Ovary (tissue), 7 donors: ENCODE measurements at regions not wholly inside any gene's neighbourhood (a gene's known extent, or its start where the extent isn't known, plus 50 kb on each side); places are given as distances from the start of the nearest gene placed in this dataset.

Source experiments
- DNase-seq, 5 donors: peaks; one replicate each; pipeline ENCODE4 v3.0.0-alpha.2; 2019 to 2020
- H3K27ac ChIP-seq, 2 donors: fragments of 200-600 bp; one replicate each; pipeline versions ENCODE4 v1.5.1 to v1.8.0; 2019 to 2022
- H3K27me3 ChIP-seq: fragments of 200-600 bp; one replicate; pipeline ENCODE4 v1.8.0; 2022
- H3K36me3 ChIP-seq: fragments of 200-600 bp; sonication (generic); one replicate; pipeline ENCODE4 v1.5.1; 2019
- H3K4me1 ChIP-seq: one replicate; pipeline ENCODE4 v1.8.1; 2013; ENCODE audit warnings: mild to moderate bottlenecking, moderate library complexity; ENCODE audit not compliant: insufficient read depth
- H3K4me3 ChIP-seq: fragments of 200-600 bp; sonication (generic); one replicate; pipeline ENCODE4 v1.5.1; 2017
- H3K9me3 ChIP-seq, 2 donors: fragments of 200-600 bp in 1 of 2; sonication (generic) in 1 of 2; one replicate each; pipeline versions ENCODE4 v1.5.1 to v1.8.1; 2013 to 2019; ENCODE audit warnings: mild to moderate bottlenecking in 1 of 2, moderate library complexity in 1 of 2
- CTCF ChIP-seq, 3 donors: fragments of 450-650 bp in 2 of 3; fragments of 200-600 bp in 1 of 3; IDR thresholded peaks; one replicate each; pipeline versions ENCODE4 v1.5.1 to v1.8.0; 2016 to 2022; ENCODE audit warnings: antibody characterized with exemption in 3 of 3, mild to moderate bottlenecking in 1 of 3
- EP300 ChIP-seq: sonication (generic); formaldehyde crosslinking; IDR thresholded peaks from one replicate; pipeline ENCODE4 v1.6.1; 2017; ENCODE audit warnings: antibody characterized with exemption
- POLR2A ChIP-seq: fragments of 450-650 bp; IDR thresholded peaks from one replicate; pipeline ENCODE4 v1.6.1; 2017; ENCODE audit warnings: antibody characterized with exemption, mild to moderate bottlenecking, moderate library complexity
- WGBS, 3 donors: extraction: QIAGEN DNeasy Blood & Tissue Kit in 1 of 3; methylation state at CpG; one replicate each; pipeline versions ENCODE4 v1.1.5 to v1.1.7; 2013 to 2017; 5-methylcytosine and 5-hydroxymethylcytosine counted together
- intact Hi-C, 4 donors: fragments of 100-400 bp; cut with DNase I; formaldehyde crosslinking; loops; one replicate each; pipeline versions ENCODE4 v1.11.0 to v1.15.1; 2022 to 2023
- donor health status: DM: no; HTN: no; CAD: no; lungs with moderate emphysema.
- donor health status: DM: no; HTN: no; CAD: no.
- donor health status: Bipolar disorder and iron deficiency.
- donor health status: DM: no; HTN: no; CAD: no.
- donor health status: DM: yes; HTN: yes; CAD: no.

- no peaks in the 10 kb centered on the region for H3K4me1 ChIP-seq
- no peaks in the 10 kb centered on the region for H3K36me3 ChIP-seq
- no peak for TF ChIP-seq POLR2A
- TF ChIP-seq EP300: no peak
- no peak for TF ChIP-seq CTCF (IDR thresholded peaks at IDR 0.05)
- no peak overlapping the region for H3K27ac ChIP-seq
- no peak overlapping the region for H3K4me3 ChIP-seq
- WGBS, 3 donors: 77 to 90% (median 86%) methylated on average over 1 of the region's 1 CpG
- no peaks in the 10 kb centered on the region for H3K27me3 ChIP-seq
- no peak for DNase-seq
- H3K9me3 ChIP-seq: no peaks in the 10 kb centered on the region
- intact Hi-C loops: no loop called here
These were observed 184.3 kb upstream of the USP15 start for GRCh38 chr12:62075870-62076269.

- DNase-seq: no peak
- H3K4me3 ChIP-seq: no peak overlapping the region
- H3K9me3 ChIP-seq: no peaks in the 10 kb centered on the region
- H3K36me3 ChIP-seq: no peaks in the 10 kb centered on the region
- no peak for TF ChIP-seq EP300
- no peak for TF ChIP-seq POLR2A
- no peak for TF ChIP-seq CTCF (IDR thresholded peaks at IDR 0.05)
- no peak overlapping the region for H3K27ac ChIP-seq
- no peaks in the 10 kb centered on the region for H3K27me3 ChIP-seq
- intact Hi-C loops: no loop called here
- WGBS, 3 donors: 33 to 44% (median 42%) methylated on average over 6 of the region's 6 CpGs
- no peaks in the 10 kb centered on the region for H3K4me1 ChIP-seq
These were observed 182.2 kb upstream of the USP15 start for GRCh38 chr12:62078020-62078419.

- Histone ChIP-seq H3K36me3 (no peaks in the 10 kb centered on the region), H3K9me3 (no peaks in the 10 kb centered on the region), H3K4me3 (no peak overlapping the region), H3K27ac (no peak overlapping the region), H3K27me3 (no peaks in the 10 kb centered on the region), H3K4me1 (no peaks in the 10 kb centered on the region)
- TF ChIP-seq CTCF (IDR thresholded peaks at IDR 0.05): no peak
- TF ChIP-seq EP300: no peak
- no peak for TF ChIP-seq POLR2A
- no peak for DNase-seq
- intact Hi-C loops: no loop called here
- 97 to 100% (median 100%) methylated on average over 1 of the region's 1 CpG for WGBS, 3 donors
These were observed 177.8 kb upstream of the USP15 start for GRCh38 chr12:62082448-62082847.

GRCh38 chr12:62098132-62098531 is 162.1 kb upstream of the USP15 start:
- Histone ChIP-seq H3K4me1 (no peaks in the 10 kb centered on the region), H3K4me3 (no peak overlapping the region), H3K27ac (no peak overlapping the region), H3K9me3 (no peaks in the 10 kb centered on the region), H3K36me3 (no peaks in the 10 kb centered on the region), H3K27me3 (no peaks in the 10 kb centered on the region)
- intact Hi-C loops: no loop called here
- TF ChIP-seq CTCF (IDR thresholded peaks at IDR 0.05) (no peak), POLR2A (no peak), EP300 (no peak)
- WGBS, 3 donors: 81 to 87% (median 83%) methylated on average over 3 of the region's 3 CpGs
- no peak for DNase-seq

- Histone ChIP-seq H3K9me3 (no peaks in the 10 kb centered on the region), H3K4me1 (no peaks in the 10 kb centered on the region), H3K36me3 (no peaks in the 10 kb centered on the region), H3K4me3 (no peak overlapping the region), H3K27me3 (no peaks in the 10 kb centered on the region), H3K27ac (no peak overlapping the region)
- TF ChIP-seq EP300 (no peak), POLR2A (no peak), CTCF (IDR thresholded peaks at IDR 0.05) (no peak)
- DNase-seq: no peak
- intact Hi-C loops: no loop called here
These were observed 156.5 kb upstream of the USP15 start for GRCh38 chr12:62103748-62104147.
